ENCODE measurements at regions not wholly inside any gene's neighbourhood (a gene's known extent, or its start where the extent isn't known, plus 50 kb on each side); places are given as distances from the start of the nearest gene placed in this dataset.

DNA sequence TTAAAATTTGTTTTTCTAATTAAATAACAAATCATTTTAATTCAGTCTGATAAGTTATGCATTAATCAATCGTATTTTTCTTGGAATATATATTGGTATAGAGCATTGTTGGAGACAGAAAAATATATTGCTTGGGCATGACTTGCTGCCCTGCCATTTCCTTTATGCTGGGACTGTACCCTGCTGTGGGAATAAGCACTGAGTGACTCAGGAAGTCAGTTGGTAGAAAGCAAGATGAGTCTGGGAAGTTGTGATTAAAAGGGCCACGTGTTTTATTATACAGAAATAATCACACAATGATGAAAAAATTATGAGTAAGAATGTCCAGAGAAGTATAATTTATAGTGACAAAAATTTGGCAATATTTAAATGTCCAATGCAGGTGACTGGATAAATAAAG, 139.5 kb downstream of the KIF18A start:
- no peak for DNase-seq

- DNase-seq: no peak
These were observed 142.4 kb downstream of the KIF18A start for GRCh38 chr11:27965559-27965958.

DNA sequence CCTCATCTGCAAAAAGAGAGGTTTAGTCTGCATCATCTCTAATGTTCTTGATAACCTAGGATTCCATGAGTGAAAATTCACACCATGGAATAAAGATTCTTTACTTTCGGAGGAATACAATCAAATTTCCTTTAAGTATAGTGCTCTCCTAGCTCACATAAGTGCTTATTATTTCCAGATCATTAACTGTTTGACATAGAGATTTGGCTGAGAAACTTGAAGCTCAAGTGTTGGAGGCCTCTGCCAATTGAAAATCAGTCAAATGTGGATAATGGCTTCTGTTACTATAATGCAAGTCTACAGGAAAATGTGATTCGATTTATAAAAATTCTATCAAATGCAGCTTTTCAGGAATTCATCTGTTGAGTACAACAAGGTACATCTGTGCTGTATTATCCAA, 144.6 kb downstream of the KIF18A start:
- peak; percentile 89 to 94 for DNase-seq

GRCh38 chr11:27949951-27950738, 157.8 kb downstream of the KIF18A start:
- no peak for DNase-seq

DNA sequence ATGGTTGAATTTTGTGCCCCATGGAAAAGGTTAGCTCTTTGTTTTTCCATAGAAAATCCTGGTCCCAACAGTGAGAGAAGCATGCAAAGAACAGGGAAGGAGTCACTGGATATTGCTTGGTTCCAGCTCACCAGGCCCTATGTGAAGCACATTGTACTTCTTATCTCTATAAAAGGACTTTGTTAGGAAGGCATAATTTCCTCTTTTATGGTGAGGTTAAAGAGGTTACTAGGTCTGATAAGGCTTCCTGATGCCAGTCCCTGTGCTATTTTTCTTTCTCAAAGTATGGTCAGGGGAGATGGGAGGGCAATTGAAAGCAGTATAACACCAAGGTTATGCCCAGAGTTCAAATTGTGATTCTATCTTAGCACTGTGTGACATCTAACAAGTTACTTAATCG, 162.6 kb downstream of the KIF18A start:
- no peak for DNase-seq

DNA sequence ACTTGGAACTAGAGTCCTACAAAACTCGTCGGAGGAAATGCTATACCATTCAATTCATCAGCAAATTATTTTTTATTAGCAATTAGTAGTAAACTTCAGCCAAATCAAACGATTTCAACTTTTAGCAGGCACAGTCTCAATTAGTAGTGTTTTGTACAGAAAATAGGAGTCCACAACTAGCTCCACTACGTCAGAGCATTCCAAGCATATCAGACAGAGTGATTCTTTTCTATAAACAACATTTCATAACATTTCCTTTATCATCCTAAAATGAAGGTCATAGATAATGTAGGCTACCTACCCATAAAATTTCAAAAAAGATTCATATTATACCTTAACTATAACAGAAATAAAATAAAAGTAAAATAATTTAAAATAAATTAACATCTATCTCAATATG, 169.9 kb downstream of the KIF18A start:
- DNase-seq: no peak

DNA sequence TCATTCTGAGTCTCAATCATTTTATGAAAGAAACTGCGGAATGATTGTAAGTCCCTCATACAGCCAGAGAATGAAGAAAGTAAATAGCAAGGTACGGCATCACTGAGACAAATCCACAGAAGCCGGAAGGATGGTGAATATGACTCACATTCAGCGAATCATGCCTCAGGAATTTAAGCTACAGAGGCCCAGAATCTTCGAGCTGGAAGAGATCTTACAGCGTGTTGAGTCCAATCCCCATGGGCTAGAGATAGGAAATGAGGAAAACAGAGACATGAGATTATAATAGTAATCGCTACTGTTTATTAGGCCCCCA, 173.2 kb downstream of the KIF18A start:
- no peak for DNase-seq

DNA sequence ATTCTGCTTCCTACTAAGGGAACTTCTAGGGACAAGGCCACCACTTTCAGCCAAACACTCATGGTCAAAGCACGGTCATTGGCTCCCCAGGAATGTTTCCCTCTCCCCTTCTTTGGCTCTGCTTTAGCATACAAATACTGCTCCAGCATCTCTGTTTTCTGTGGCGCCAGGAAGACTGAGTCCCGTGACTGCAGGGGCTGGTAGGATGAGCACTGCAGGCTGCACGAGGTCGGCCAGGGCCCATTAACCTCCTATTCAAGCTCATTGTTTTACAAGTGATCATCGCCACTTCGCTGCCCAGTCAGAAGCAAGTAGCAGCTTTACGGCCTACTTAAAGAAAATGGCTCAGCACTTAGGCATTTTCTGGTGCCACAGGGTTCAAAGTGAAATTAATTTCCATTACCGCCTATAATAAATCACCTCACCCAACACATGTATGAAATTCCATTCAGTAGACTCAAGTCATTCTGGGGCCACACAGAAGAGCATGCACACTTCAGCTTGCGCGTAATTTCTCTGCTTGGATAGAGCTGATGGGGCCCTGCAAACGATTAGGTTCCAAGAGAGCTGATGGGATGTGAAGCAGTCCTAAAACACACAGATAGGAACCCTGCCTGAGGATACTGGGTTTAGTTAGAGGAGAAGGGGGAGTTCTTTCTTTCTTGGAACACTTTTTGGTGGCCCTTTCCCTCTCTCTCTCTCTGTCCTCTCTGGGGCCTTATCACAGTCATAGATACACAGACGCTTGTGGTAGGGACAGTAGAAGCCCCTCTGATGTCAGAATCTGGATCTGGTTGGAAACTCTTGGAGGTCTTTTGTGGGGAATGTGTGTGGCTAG, 173.7 kb downstream of the KIF18A start:
- no peak for DNase-seq

DNA sequence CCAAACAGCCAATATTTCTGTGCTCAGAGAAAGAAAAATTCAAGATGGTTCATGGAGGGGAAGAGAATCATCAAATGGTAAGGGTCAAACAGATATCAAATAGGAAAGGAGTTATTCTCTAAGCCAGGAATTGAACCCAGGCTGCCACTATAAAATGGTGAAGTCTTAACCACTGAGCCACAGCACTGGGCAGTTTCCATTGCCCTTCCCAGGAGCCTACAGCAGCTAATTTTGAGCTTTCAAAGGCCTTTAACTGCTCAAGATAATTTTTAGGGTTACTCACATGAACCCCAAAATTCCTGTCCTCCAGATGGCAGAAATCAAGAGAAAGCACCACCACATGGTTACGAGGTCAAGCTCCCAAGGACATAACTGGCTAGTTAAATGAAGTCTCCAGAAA, 176.2 kb downstream of the KIF18A start:
- DNase-seq: no peak

GRCh38 chr11:27930946-27931345, 177.0 kb downstream of the KIF18A start:
- DNase-seq: no peak

GRCh38 chr11:27928809-27929208, 179.1 kb downstream of the KIF18A start:
- no peak for DNase-seq

DNA sequence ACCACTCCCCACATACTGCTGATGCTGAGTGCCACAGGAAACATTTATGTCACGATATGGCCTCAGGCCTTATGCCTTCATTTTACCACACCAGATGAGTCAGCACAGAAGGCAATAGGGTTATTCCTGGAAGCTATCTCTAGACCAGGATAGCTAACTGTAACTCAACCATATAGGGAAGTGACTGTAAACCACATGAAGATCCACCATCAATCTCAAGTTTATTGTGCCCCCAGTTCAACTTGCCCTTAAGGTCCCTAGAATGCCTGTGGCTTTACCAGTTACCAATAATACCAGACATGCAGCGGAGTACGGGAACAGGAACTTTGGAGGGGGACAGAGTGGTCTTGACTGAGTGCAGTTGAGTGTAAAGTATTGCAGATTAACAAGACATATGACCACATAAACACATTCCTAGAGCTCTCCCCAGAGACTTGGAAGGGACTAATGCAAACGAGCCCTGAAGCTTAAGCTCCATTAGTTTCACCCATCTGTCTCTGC, 180.9 kb downstream of the KIF18A start:
- DNase-seq: peak in 1 of 2 experiments; percentile 60

- no peak for DNase-seq
These were observed 181.5 kb downstream of the KIF18A start for GRCh38 chr11:27926486-27926885.

- DNase-seq: no peak
These were observed 186.5 kb downstream of the KIF18A start for GRCh38 chr11:27921472-27921871.

GRCh38 chr11:27916541-27917100, 191.3 kb downstream of the KIF18A start:
- DNase-seq: no peak

DNA sequence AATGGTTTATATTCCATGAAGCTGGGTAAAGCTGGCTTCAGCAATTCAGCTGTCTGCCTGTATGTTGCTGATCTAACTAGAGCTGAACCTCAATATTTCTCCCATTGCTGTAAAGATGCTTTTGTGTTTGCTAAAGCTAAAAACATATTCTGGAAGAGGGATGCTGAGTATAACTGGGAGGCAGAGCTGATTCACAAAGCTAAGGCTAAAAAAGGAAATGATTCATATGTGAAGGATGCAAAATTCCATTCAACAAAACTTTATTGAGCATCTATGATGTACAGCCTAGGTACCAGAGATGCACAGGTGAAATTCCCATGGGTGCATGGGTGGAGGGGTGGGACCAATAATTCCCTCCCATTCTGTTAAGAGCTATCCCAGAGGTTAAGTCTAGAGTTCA, 193.9 kb downstream of the KIF18A start:
- DNase-seq: no peak

DNA sequence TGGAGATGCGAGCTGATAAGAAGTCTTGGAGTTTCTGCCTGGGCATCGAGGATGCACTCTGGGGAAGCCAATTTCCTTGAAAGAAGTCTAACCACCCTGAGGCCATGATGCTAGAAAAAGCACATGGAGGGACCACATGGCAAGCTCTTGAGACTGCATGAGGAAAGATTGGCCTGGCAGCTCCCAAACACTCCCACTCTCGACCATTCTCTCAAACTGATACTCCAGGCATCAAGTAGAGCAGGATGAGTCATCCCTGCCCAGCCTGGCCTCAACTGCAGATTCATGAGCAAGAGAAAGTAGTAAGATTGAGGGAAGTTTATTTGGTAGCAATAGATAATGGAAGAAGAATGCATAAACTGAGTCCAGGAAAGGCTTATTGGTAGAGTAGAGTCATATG, 194.3 kb downstream of the KIF18A start:
- DNase-seq: no peak

GRCh38 chr11:27912916-27913315, 195.0 kb downstream of the KIF18A start:
- no peak for DNase-seq

GRCh38 chr11:27910186-27910931, 197.6 kb downstream of the KIF18A start:
- no peak for DNase-seq

DNA sequence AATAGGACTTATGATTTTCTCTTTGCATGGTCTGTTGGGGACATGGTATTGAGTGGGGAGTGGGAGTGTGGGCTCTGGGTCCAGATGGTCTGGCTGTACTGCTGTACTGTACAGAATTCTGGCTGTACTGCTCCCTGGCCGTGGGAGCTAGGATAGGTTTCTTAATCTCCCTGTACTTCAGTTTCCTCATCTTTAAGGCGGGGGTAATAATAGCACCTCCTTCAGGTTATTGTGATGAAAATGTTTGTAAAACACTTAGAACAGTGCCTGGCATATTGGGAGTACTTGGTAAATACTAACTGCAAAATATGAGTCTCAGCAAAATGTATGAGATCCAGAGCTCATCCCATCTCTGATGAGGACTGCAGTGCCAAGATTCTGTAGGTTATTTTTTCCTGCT, 198.6 kb downstream of the KIF18A start:
- DNase-seq: no peak

GRCh38 chr11:27908621-27909020, 199.3 kb downstream of the KIF18A start:
- DNase-seq: no peak

- no peak for DNase-seq
These were observed 200.4 kb downstream of the KIF18A start for GRCh38 chr11:27907530-27907929.

DNA sequence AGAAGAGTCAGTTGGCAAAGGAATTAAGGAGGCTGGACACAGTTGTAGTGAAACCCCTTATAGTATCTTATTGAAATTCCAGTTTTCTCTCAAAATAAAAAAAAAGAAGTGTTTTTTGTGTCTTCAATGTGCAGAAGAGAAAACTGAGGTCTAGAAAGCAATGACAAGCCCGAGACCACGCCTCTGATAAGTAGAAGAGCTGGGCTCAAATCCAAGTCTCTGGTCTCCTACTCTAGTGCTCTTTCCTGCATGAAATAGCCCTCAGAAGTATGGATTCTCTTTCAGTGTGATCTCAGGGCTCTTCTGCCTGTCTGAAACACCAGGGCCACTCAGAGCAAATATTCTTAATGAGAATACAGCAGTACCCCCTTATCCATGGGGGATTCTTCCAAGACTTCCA, 200.9 kb downstream of the KIF18A start:
- DNase-seq: no peak
